PC-9 (cell line): ENCODE measurements at regions not wholly inside any gene's neighbourhood (a gene's known extent, or its start where the extent isn't known, plus 50 kb on each side); places are given as distances from the start of the nearest gene placed in this dataset.
A peak's percentile ranks its signal among the peaks of the same experiment; 100 is the strongest.

Experiments used
- BruUV-seq: library from RNA; stranded (reverse); fragments of 400-500 nt; replicated peaks from 2 replicates; lab custom pipeline; 2021; lab: Mats Ljungman, UMichigan
- CTCF ChIA-PET: fragments of 300-600 bp; sonication (Branson Sonifier 250); formaldehyde crosslinking; loops from one replicate; lab custom pipeline; 2022; ENCODE audit warnings: antibody characterized with exemption; lab: Charles Lee
- POLR2A ChIA-PET: fragments of 300-600 bp; sonication (Branson Sonifier 250); formaldehyde crosslinking; loops from one replicate; lab custom pipeline; 2022; ENCODE audit warnings: antibody characterized with exemption; ENCODE audit not compliant: unreplicated experiment; lab: Charles Lee
- DNase-seq, 2 experiments: peaks; one replicate each; pipeline versions ENCODE4 v3.0.0 to v3.0.0-alpha.2; 2015 to 2022; ENCODE audit warnings: mixed read lengths in 1 of 2
- H2AFZ ChIP-seq: fragments of 200-600 bp; sonication (generic); 2 replicates; pipeline ENCODE4 v1.8.1; 2017; ENCODE audit warnings: antibody characterized with exemption
- H3F3A ChIP-seq: fragments of 200-600 bp; sonication (generic); 2 replicates; pipeline ENCODE4 v1.8.1; 2017; ENCODE audit warnings: antibody characterized with exemption, mild to moderate bottlenecking, low read depth; ENCODE audit not compliant: insufficient read depth
- H3K27ac ChIP-seq: fragments of 200-600 bp; sonication (generic); 2 replicates; pipeline ENCODE4 v1.6.1; 2016; ENCODE audit warnings: mixed run types
- H3K27me3 ChIP-seq: fragments of 200-600 bp; sonication (generic); 2 replicates; pipeline ENCODE4 v1.6.1; 2016; ENCODE audit warnings: low read depth, mixed run types; ENCODE audit not compliant: insufficient read depth
- H3K36me3 ChIP-seq: fragments of 200-600 bp; sonication (generic); 2 replicates; pipeline ENCODE4 v1.6.1; 2016; ENCODE audit warnings: low read depth, mixed run types
- H3K4me1 ChIP-seq: fragments of 200-600 bp; sonication (generic); replicated peaks from 2 replicates; pipeline ENCODE4 v1.6.1; 2016; ENCODE audit warnings: mixed run types; ENCODE audit not compliant: insufficient read depth
- H3K4me2 ChIP-seq: fragments of 200-600 bp; sonication (generic); 2 replicates; pipeline ENCODE4 v1.6.1; 2017; ENCODE audit warnings: mixed run types
- H3K4me3 ChIP-seq: fragments of 200-600 bp; sonication (generic); 2 replicates; pipeline ENCODE4 v1.6.1; 2016; ENCODE audit warnings: mixed run types
- H3K79me2 ChIP-seq: fragments of 200-600 bp; sonication (generic); 2 replicates; pipeline ENCODE4 v1.6.1; 2017; ENCODE audit warnings: low read depth, mixed run types
- H3K9me2 ChIP-seq: fragments of 200-600 bp; sonication (generic); 2 replicates; pipeline ENCODE4 v1.8.1; 2017; ENCODE audit warnings: mild to moderate bottlenecking; ENCODE audit not compliant: insufficient read depth
- H3K9me3 ChIP-seq: fragments of 200-600 bp; sonication (generic); 2 replicates; pipeline ENCODE4 v1.8.1; 2016; ENCODE audit warnings: low read depth; ENCODE audit not compliant: insufficient read depth
- H4K20me1 ChIP-seq: fragments of 200-600 bp; sonication (generic); 2 replicates; pipeline ENCODE4 v1.8.1; 2017; ENCODE audit not compliant: insufficient read depth
- EZH2 ChIP-seq: fragments of 200-600 bp; sonication (generic); IDR thresholded peaks from 2 replicates; pipeline ENCODE4 v1.8.0; 2017; ENCODE audit warnings: antibody characterized with exemption, low read depth
- intact Hi-C: fragments of 100-400 bp; cut with micrococcal nuclease; formaldehyde crosslinking; loops from one replicate; pipeline ENCODE4 v1.10.0; 2022; ENCODE audit not compliant: unreplicated experiment
- TF ChIP-seq, protein P1 (sequence below): fragments of 200-600 bp; sonication (generic); conservative IDR thresholded peaks from 2 replicates; pipeline ENCODE4 v1.6.1; 2017; ENCODE audit warnings: mixed run types, antibody characterized with exemption, mild to moderate bottlenecking, moderate library complexity

DNA sequence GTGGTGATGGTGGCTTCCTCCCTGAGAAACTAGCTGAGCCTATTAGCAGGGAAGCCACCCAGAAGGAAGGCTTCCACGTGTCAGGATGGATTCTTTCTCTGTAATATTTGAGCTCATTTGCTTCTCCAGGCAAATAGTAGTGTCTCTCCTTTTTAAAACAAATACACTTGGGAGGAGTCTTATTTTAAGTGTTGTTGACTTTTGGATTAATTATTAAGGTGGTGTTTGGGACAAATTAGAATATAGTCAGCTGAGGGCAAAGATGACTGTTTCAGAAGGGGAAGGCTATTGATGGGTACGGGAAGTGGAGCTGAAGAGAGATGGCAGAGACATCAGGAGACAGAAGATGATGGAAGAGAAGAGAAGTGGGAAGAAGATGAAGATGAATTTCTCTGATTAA, 119.8 kb upstream of the PHACTR1 start:
- Histone ChIP-seq H3K4me3 (no peak overlapping the region), H3K9me3 (no peaks in the 10 kb centered on the region), H4K20me1 (no peaks in the 10 kb centered on the region), H3K9me2 (no peaks in the 10 kb centered on the region), H3K27ac (no peak overlapping the region), H3K79me2 (no peaks in the 10 kb centered on the region), H3F3A (no peaks in the 10 kb centered on the region), H3K27me3 (no peaks in the 10 kb centered on the region), H3K4me1 (peaks cover 19% of the 10 kb centered on the region), H3K4me2 (no peak overlapping the region), H3K36me3 (no peaks in the 10 kb centered on the region), H2AFZ (no peak overlapping the region)
- TF ChIP-seq EZH2 = no peak
- TF ChIP-seq, protein P1, sequence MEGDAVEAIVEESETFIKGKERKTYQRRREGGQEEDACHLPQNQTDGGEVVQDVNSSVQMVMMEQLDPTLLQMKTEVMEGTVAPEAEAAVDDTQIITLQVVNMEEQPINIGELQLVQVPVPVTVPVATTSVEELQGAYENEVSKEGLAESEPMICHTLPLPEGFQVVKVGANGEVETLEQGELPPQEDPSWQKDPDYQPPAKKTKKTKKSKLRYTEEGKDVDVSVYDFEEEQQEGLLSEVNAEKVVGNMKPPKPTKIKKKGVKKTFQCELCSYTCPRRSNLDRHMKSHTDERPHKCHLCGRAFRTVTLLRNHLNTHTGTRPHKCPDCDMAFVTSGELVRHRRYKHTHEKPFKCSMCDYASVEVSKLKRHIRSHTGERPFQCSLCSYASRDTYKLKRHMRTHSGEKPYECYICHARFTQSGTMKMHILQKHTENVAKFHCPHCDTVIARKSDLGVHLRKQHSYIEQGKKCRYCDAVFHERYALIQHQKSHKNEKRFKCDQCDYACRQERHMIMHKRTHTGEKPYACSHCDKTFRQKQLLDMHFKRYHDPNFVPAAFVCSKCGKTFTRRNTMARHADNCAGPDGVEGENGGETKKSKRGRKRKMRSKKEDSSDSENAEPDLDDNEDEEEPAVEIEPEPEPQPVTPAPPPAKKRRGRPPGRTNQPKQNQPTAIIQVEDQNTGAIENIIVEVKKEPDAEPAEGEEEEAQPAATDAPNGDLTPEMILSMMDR = no peak
- ChIA-PET POLR2A (no interaction called here), CTCF (no interaction called here)
- no peak for DNase-seq
- no TSS peak for BruUV-seq
- intact Hi-C loops = no loop called here

DNA sequence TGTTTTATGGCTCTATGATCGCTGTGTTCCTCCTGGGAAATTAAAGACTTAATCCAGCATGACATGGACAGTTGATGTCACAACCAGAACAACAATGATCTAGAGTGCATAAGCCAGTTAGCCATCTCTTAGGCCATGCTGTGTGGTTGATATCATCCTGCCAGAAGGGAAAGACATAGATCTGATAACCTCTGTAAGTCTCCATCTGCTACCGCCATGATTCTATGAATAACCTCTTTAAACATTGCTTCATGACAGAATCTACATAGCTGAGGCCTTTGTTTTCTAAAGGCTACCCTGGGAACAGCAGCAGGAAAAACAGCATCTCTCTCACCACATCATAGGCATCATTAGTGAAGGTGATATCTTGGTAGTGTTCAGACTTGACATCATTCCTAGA, 117.6 kb upstream of the PHACTR1 start:
- no peak for TF ChIP-seq EZH2
- TF ChIP-seq, protein P1 = no peak
- Histone ChIP-seq H3K4me1 (peaks cover 29% of the 10 kb centered on the region), H3K36me3 (no peaks in the 10 kb centered on the region), H3K27me3 (no peaks in the 10 kb centered on the region), H3K4me2 (no peak overlapping the region), H3K9me2 (no peaks in the 10 kb centered on the region), H3K27ac (no peak overlapping the region), H3K9me3 (no peaks in the 10 kb centered on the region), H3K79me2 (no peaks in the 10 kb centered on the region), H2AFZ (no peak overlapping the region), H3F3A (no peaks in the 10 kb centered on the region), H4K20me1 (no peaks in the 10 kb centered on the region), H3K4me3 (no peak overlapping the region)
- DNase-seq = peak in 1 of 2 experiments; percentile 65
- BruUV-seq = no TSS peak
- POLR2A ChIA-PET = no interaction called here
- intact Hi-C loops = no loop called here
- CTCF ChIA-PET = no interaction called here

DNA sequence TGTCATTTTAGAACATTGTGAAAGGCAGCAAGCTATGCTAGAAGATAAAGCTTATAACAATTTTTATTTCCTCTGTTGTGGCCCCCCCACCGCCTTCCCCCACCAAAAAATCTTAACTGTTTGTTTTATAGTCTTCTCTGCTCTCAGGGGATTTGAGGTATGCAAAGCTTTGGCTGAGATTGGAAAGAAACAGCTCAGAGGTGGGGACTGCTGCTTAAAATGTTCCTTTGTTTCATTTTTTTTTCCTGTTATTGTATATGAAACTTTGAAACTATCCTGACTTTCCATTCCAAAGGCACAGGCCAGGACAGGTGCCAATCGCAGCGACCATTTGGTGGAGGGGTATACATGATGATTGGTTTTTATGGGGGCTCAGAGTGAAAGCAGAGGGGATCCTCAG, 114.7 kb upstream of the PHACTR1 start:
- Histone ChIP-seq H2AFZ (no peak overlapping the region), H3K79me2 (no peaks in the 10 kb centered on the region), H3K36me3 (no peaks in the 10 kb centered on the region), H3K27ac (no peak overlapping the region), H3K4me3 (no peak overlapping the region), H3F3A (no peaks in the 10 kb centered on the region), H3K4me2 (no peak overlapping the region), H3K9me2 (no peaks in the 10 kb centered on the region), H3K9me3 (no peaks in the 10 kb centered on the region), H3K4me1 (peaks cover 16% of the 10 kb centered on the region), H4K20me1 (no peaks in the 10 kb centered on the region), H3K27me3 (no peaks in the 10 kb centered on the region)
- CTCF ChIA-PET = no interaction called here
- intact Hi-C loops = loop anchor here (5.0 kb wide), 2 partner anchors 120 to 900 kb away; no protein-coding TSS in a partner anchor
- POLR2A ChIA-PET = interaction anchor here (0.6 kb wide), 2 partner anchors 120 to 287 kb away, joined by 3 to 4 read pairs; no protein-coding TSS in a partner anchor
- no TSS peak for BruUV-seq
- TF ChIP-seq, protein P1 = no peak
- no peak for TF ChIP-seq EZH2
- no peak for DNase-seq
